ENCODE measurements at regions not wholly inside any gene's neighbourhood (a gene's known extent, or its start where the extent isn't known, plus 50 kb on each side); places are given as distances from the start of the nearest gene placed in this dataset.

DNA sequence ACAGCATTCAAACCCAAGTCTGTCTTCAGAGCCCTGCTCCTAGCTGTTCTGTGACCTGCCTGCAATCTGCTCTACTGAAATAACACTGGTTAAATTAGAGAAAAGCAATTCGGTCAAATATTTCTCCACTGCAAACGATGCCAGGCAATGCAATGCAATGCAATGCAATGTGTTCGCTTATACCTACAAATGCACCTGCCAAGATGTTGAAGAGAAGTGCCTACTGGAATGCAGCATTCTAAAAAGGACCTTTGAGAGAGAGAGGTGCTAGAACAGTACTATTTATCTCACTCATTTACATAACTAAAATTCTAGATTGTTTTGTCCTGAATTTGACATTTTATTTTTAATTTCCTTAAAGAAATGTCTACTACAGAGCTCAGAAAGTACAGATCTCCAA lies 157.3 kb upstream of the CDK1 start (continued):
- TF ChIP-seq, protein P1, sequence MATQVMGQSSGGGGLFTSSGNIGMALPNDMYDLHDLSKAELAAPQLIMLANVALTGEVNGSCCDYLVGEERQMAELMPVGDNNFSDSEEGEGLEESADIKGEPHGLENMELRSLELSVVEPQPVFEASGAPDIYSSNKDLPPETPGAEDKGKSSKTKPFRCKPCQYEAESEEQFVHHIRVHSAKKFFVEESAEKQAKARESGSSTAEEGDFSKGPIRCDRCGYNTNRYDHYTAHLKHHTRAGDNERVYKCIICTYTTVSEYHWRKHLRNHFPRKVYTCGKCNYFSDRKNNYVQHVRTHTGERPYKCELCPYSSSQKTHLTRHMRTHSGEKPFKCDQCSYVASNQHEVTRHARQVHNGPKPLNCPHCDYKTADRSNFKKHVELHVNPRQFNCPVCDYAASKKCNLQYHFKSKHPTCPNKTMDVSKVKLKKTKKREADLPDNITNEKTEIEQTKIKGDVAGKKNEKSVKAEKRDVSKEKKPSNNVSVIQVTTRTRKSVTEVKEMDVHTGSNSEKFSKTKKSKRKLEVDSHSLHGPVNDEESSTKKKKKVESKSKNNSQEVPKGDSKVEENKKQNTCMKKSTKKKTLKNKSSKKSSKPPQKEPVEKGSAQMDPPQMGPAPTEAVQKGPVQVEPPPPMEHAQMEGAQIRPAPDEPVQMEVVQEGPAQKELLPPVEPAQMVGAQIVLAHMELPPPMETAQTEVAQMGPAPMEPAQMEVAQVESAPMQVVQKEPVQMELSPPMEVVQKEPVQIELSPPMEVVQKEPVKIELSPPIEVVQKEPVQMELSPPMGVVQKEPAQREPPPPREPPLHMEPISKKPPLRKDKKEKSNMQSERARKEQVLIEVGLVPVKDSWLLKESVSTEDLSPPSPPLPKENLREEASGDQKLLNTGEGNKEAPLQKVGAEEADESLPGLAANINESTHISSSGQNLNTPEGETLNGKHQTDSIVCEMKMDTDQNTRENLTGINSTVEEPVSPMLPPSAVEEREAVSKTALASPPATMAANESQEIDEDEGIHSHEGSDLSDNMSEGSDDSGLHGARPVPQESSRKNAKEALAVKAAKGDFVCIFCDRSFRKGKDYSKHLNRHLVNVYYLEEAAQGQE (IDR thresholded peaks at IDR 0.05; ENCODE audit: unreplicated experiment) = no peak
- TF ChIP-seq EZH2phosphoT487 (IDR thresholded peaks at IDR 0.05; ENCODE audit: unreplicated experiment) = no peak
- no peak for TF ChIP-seq ETS1 (IDR thresholded peaks at IDR 0.05)
- TF ChIP-seq ZNF114 (CRISPR knock-in tag; IDR thresholded peaks at IDR 0.05) = no peak
- TF ChIP-seq EZH2 (IDR thresholded peaks at IDR 0.05; ENCODE audit: low read depth, unreplicated experiment) = no peak
- TF ChIP-seq POLR2AphosphoS5 (IDR thresholded peaks at IDR 0.05; ENCODE audit: low read depth) = no peak

- H3K36me3 Mint-ChIP-seq (ENCODE audit: low read depth) = no peaks in the 10 kb centered on the region
- Histone ChIP-seq H3K4me2 (no peak overlapping the region), H2AFZ (no peak overlapping the region), H3F3A (replicated peaks; ENCODE audit: low read depth) (no peaks in the 10 kb centered on the region), H3K27me3 (ENCODE audit: insufficient read depth) (no peaks in the 10 kb centered on the region), H3K9me2 (ENCODE audit: insufficient read depth) (no peaks in the 10 kb centered on the region), H3K4me3 (no peak overlapping the region), H3K36me3 (ENCODE audit: insufficient read depth) (no peaks in the 10 kb centered on the region), H3K79me2 (replicated peaks; ENCODE audit: insufficient read depth) (no peaks in the 10 kb centered on the region), H3K27ac (ENCODE audit: low read depth) (no peak overlapping the region), H3K4me1 (ENCODE audit: insufficient read depth) (no peaks in the 10 kb centered on the region), H4K20me1 (replicated peaks; ENCODE audit: insufficient read depth) (no peaks in the 10 kb centered on the region)
- no peak overlapping the region for H3K4me3 Mint-ChIP-seq
- DNase-seq (ENCODE audit: low spot score) = peak; percentile 25
- H3K27ac Mint-ChIP-seq = no peak overlapping the region
- peak; percentile 69 for ATAC-seq
- 0 out of 3 replicates have a peak, but pooled peaks cover 3% of the 10 kb centered on the region for H3K4me1 Mint-ChIP-seq
- no peak for TF ChIP-seq STAT1 (IDR thresholded peaks at IDR 0.05; ENCODE audit: unreplicated experiment)
- TF ChIP-seq, protein P2, sequence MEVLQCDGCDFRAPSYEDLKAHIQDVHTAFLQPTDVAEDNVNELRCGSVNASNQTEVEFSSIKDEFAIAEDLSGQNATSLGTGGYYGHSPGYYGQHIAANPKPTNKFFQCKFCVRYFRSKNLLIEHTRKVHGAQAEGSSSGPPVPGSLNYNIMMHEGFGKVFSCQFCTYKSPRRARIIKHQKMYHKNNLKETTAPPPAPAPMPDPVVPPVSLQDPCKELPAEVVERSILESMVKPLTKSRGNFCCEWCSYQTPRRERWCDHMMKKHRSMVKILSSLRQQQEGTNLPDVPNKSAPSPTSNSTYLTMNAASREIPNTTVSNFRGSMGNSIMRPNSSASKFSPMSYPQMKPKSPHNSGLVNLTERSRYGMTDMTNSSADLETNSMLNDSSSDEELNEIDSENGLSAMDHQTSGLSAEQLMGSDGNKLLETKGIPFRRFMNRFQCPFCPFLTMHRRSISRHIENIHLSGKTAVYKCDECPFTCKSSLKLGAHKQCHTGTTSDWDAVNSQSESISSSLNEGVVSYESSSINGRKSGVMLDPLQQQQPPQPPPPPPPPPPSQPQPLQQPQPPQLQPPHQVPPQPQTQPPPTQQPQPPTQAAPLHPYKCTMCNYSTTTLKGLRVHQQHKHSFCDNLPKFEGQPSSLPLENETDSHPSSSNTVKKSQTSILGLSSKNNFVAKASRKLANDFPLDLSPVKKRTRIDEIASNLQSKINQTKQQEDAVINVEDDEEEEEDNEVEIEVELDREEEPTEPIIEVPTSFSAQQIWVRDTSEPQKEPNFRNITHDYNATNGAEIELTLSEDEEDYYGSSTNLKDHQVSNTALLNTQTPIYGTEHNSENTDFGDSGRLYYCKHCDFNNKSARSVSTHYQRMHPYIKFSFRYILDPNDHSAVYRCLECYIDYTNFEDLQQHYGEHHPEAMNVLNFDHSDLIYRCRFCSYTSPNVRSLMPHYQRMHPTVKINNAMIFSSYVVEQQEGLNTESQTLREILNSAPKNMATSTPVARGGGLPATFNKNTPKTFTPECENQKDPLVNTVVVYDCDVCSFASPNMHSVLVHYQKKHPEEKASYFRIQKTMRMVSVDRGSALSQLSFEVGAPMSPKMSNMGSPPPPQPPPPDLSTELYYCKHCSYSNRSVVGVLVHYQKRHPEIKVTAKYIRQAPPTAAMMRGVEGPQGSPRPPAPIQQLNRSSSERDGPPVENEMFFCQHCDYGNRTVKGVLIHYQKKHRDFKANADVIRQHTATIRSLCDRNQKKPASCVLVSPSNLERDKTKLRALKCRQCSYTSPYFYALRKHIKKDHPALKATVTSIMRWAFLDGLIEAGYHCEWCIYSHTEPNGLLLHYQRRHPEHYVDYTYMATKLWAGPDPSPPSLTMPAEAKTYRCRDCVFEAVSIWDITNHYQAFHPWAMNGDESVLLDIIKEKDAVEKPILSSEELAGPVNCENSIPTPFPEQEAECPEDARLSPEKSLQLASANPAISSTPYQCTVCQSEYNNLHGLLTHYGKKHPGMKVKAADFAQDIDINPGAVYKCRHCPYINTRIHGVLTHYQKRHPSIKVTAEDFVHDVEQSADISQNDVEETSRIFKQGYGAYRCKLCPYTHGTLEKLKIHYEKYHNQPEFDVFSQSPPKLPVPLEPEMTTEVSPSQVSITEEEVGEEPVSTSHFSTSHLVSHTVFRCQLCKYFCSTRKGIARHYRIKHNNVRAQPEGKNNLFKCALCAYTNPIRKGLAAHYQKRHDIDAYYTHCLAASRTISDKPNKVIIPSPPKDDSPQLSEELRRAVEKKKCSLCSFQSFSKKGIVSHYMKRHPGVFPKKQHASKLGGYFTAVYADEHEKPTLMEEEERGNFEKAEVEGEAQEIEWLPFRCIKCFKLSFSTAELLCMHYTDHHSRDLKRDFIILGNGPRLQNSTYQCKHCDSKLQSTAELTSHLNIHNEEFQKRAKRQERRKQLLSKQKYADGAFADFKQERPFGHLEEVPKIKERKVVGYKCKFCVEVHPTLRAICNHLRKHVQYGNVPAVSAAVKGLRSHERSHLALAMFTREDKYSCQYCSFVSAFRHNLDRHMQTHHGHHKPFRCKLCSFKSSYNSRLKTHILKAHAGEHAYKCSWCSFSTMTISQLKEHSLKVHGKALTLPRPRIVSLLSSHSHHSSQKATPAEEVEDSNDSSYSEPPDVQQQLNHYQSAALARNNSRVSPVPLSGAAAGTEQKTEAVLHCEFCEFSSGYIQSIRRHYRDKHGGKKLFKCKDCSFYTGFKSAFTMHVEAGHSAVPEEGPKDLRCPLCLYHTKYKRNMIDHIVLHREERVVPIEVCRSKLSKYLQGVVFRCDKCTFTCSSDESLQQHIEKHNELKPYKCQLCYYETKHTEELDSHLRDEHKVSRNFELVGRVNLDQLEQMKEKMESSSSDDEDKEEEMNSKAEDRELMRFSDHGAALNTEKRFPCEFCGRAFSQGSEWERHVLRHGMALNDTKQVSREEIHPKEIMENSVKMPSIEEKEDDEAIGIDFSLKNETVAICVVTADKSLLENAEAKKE (CRISPR knock-in tag; IDR thresholded peaks at IDR 0.05) = no peak
- no peak for TF ChIP-seq ETS1 (IDR thresholded peaks at IDR 0.05)
- TF ChIP-seq ZNF331 (CRISPR knock-in tag; IDR thresholded peaks at IDR 0.05; ENCODE audit: low read depth) = no peak
- TF ChIP-seq CTCF (conservative IDR thresholded peaks at IDR 0.05; ENCODE audit: low read depth in 2 of 2) = peak; percentile 30 to 52; a peak in 3 of 4 replicates
- H3K9me3 Mint-ChIP-seq = no peaks in the 10 kb centered on the region
- no peaks in the 10 kb centered on the region for H3K27me3 Mint-ChIP-seq (ENCODE audit: insufficient read depth, low read depth, poor library complexity)
Measured at GRCh38 chr10:60618861-60619260, 159.4 kb upstream of the CDK1 start.

Data from GM23338 (cell line).